IMR-90 (cell line): ENCODE measurements at regions not wholly inside any gene's neighbourhood (a gene's known extent, or its start where the extent isn't known, plus 50 kb on each side); places are given as distances from the start of the nearest gene placed in this dataset.

Source experiments
- BHLHE40 ChIP-seq: fragments of 150-350 bp; IDR thresholded peaks from 2 replicates; pipeline ENCODE4 v1.6.1; 2016; ENCODE audit warnings: mild to moderate bottlenecking, low read depth, low read length
- CEBPB ChIP-seq: IDR thresholded peaks from 2 replicates; pipeline ENCODE4 v1.6.1; 2012; ENCODE audit warnings: low read depth, low read length, improper control_type of control experiment
- CHD1 ChIP-seq: IDR thresholded peaks from 2 replicates; pipeline ENCODE4 v1.6.1; 2012; ENCODE audit warnings: low read depth, low read length, improper control_type of control experiment
- CTCF ChIP-seq: conservative IDR thresholded peaks from 2 replicates; pipeline ENCODE4 v1.5.1; 2012; ENCODE audit warnings: mild to moderate bottlenecking, low read depth, low read length, improper control_type of control experiment
- MAFK ChIP-seq: IDR thresholded peaks from 2 replicates; pipeline ENCODE4 v1.6.1; 2012; ENCODE audit warnings: low read depth, low read length, improper control_type of control experiment
- POLR2A ChIP-seq: IDR thresholded peaks from 2 replicates; pipeline ENCODE4 v1.6.1; 2012; ENCODE audit warnings: mild to moderate bottlenecking, low read depth, low read length
- SMC3 ChIP-seq: fragments of 150-350 bp; IDR thresholded peaks from 2 replicates; pipeline ENCODE4 v1.6.1; 2016; ENCODE audit warnings: low read depth, mild to moderate bottlenecking, antibody characterized with exemption, low read length, moderate library complexity

DNA sequence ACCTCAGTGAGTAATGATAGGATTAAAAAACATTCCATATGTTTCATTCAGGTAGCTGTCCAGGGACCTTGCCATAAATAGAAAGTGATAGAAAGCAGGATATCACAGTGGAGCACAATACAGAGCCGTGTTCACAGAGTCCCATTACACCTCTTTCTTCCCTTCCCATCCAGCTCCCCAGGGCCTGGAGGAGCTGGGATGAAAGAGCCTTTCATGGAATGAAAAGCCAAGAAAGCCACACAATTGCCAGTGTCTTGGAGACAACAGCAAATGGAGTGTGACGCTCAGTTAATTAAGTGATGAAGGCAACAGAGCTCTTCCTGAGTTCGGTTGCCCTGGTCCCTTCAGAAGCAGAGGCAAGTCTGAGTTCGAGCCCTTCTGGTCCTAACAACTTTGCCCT, 387.3 kb upstream of the PLXNA2 start:
- no peak for TF ChIP-seq CTCF
- TF ChIP-seq CEBPB, result no peak
- no peak for TF ChIP-seq SMC3
- no peak for TF ChIP-seq POLR2A
- no peak for TF ChIP-seq CHD1
- TF ChIP-seq BHLHE40, result no peak
- TF ChIP-seq MAFK, result no peak
